H1 (cell line): ENCODE measurements at regions not wholly inside any gene's neighbourhood (a gene's known extent, or its start where the extent isn't known, plus 50 kb on each side); places are given as distances from the start of the nearest gene placed in this dataset.

Experiments used
- CHD1 ChIP-seq: IDR thresholded peaks from 2 replicates; pipeline ENCODE4 v1.6.1; 2012; ENCODE audit warnings: low read depth, low read length, improper control_type of control experiment
- FOSL1 ChIP-seq: IDR thresholded peaks from 2 replicates; pipeline ENCODE4 v1.6.1; 2011; ENCODE audit warnings: mild to moderate bottlenecking, low read depth, low read length, moderate library complexity; ENCODE audit not compliant: insufficient read depth
- KDM4A ChIP-seq: IDR thresholded peaks from one replicate; pipeline ENCODE4 v1.7.1; 2012; ENCODE audit warnings: low read depth, mild to moderate bottlenecking, moderate library complexity, low read length, inconsistent platforms; ENCODE audit not compliant: severe bottlenecking
- SAP30 ChIP-seq: fragments of 300-600 bp; sonication (generic); IDR thresholded peaks from 2 replicates; pipeline ENCODE4 v1.7.1; 2012; ENCODE audit warnings: low read length, moderate library complexity, mild to moderate bottlenecking, inconsistent platforms; ENCODE audit not compliant: insufficient read depth, insufficient replicate concordance
- TAF1 ChIP-seq: IDR thresholded peaks from 2 replicates; pipeline ENCODE4 v1.6.1; 2011; ENCODE audit warnings: mild to moderate bottlenecking, low read depth, low read length
- TF ChIP-seq, protein P1 (sequence below), 3 experiments: IDR thresholded peaks; 1 replicate in 2 of 3; 2 replicates in 1 of 3; pipeline versions ENCODE4 v1.5.1 to v1.6.1; 2011; ENCODE audit warnings: low read length in 3 of 3, mild to moderate bottlenecking in 3 of 3, inconsistent platforms in 2 of 3, low read depth in 1 of 3, moderate library complexity in 1 of 3; ENCODE audit not compliant: insufficient read depth in 1 of 3; ENCODE audit errors: control extremely low read depth in 1 of 3

DNA sequence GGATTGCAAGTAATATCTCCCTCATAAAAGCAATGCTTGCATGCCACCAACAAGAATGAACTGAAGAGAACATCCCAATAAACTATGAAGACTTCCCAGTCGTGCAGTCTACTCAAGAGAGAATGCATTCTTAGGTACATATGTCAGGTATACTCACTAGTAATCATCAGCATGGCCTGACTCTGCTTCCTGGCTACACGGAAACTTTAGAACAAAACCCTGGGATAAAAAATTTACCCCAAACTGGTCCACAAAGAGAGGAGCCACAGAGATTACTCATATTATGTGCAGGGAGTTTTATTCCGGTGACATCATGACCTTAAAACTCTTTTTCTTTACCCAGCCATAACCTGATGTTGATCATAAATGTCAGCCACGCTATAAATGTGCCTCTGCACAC is 57.5 kb upstream of the PAPPA start:
- no peak for TF ChIP-seq KDM4A
- no peak for TF ChIP-seq TAF1
- TF ChIP-seq FOSL1 = no peak
- TF ChIP-seq CHD1 = no peak
- TF ChIP-seq SAP30 = no peak
- TF ChIP-seq, protein P1, sequence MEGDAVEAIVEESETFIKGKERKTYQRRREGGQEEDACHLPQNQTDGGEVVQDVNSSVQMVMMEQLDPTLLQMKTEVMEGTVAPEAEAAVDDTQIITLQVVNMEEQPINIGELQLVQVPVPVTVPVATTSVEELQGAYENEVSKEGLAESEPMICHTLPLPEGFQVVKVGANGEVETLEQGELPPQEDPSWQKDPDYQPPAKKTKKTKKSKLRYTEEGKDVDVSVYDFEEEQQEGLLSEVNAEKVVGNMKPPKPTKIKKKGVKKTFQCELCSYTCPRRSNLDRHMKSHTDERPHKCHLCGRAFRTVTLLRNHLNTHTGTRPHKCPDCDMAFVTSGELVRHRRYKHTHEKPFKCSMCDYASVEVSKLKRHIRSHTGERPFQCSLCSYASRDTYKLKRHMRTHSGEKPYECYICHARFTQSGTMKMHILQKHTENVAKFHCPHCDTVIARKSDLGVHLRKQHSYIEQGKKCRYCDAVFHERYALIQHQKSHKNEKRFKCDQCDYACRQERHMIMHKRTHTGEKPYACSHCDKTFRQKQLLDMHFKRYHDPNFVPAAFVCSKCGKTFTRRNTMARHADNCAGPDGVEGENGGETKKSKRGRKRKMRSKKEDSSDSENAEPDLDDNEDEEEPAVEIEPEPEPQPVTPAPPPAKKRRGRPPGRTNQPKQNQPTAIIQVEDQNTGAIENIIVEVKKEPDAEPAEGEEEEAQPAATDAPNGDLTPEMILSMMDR (IDR thresholded peaks at IDR 0.05; ENCODE audit: control extremely low read depth in 1 of 3, insufficient read depth in 1 of 3, low read depth in 1 of 3, low read length in 3 of 3) = no peak
